AG10803 (cell line): ENCODE measurements at regions not wholly inside any gene's neighbourhood (a gene's known extent, or its start where the extent isn't known, plus 50 kb on each side); places are given as distances from the start of the nearest gene placed in this dataset.

ENCODE experiments used
- DNase-seq: peaks from one replicate; pipeline ENCODE4 v3.0.0; 2010; ENCODE audit warnings: low read depth
- H3K4me3 ChIP-seq: 2 replicates; pipeline ENCODE4 v1.5.1; 2011; ENCODE audit warnings: mild to moderate bottlenecking, low read length, control low read depth
- CTCF ChIP-seq: conservative IDR thresholded peaks from 2 replicates; pipeline ENCODE4 v1.5.1; 2011; ENCODE audit warnings: mild to moderate bottlenecking, low read length, control low read depth, inconsistent platforms

- no peak for DNase-seq
- TF ChIP-seq CTCF, result no peak
- H3K4me3 ChIP-seq, result no peak overlapping the region
Observed at GRCh38 chr5:141789330-141789729, 88.9 kb downstream of the PCDH1 start.

GRCh38 chr5:141788296-141788970, 89.8 kb downstream of the PCDH1 start:
- H3K4me3 ChIP-seq, result no peak overlapping the region
- no peak for TF ChIP-seq CTCF
- no peak for DNase-seq

- no peak overlapping the region for H3K4me3 ChIP-seq
- no peak for TF ChIP-seq CTCF
- DNase-seq, result peak; percentile 28
Observed at GRCh38 chr5:141787376-141787775, 90.8 kb downstream of the PCDH1 start.

GRCh38 chr5:141786700-141787099, 91.5 kb downstream of the PCDH1 start:
- no peak for DNase-seq
- no peak for TF ChIP-seq CTCF
- no peak overlapping the region for H3K4me3 ChIP-seq

- no peak overlapping the region for H3K4me3 ChIP-seq
- no peak for TF ChIP-seq CTCF
- DNase-seq, result no peak
Observed at GRCh38 chr5:141785711-141786110, 92.5 kb downstream of the PCDH1 start.

- no peak overlapping the region for H3K4me3 ChIP-seq
- TF ChIP-seq CTCF, result no peak
- no peak for DNase-seq
Observed at GRCh38 chr5:141785135-141785534, 93.1 kb downstream of the PCDH1 start.

- no peak for TF ChIP-seq CTCF
- no peak overlapping the region for H3K4me3 ChIP-seq
- DNase-seq, result no peak
Observed at GRCh38 chr5:141784529-141784928, 93.7 kb downstream of the PCDH1 start.
